PFSK-1 (cell line): ENCODE measurements at regions not wholly inside any gene's neighbourhood (a gene's known extent, or its start where the extent isn't known, plus 50 kb on each side); places are given as distances from the start of the nearest gene placed in this dataset.

Source experiments
- POLR2AphosphoS5 ChIP-seq: IDR thresholded peaks from 2 replicates; pipeline ENCODE4 v1.6.1; 2012; ENCODE audit warnings: low read depth, mild to moderate bottlenecking, control low read depth, low read length, moderate library complexity
- SIN3A ChIP-seq: IDR thresholded peaks from 2 replicates; pipeline ENCODE4 v1.6.1; 2012; ENCODE audit warnings: mild to moderate bottlenecking, low read length, moderate library complexity, borderline replicate concordance; ENCODE audit not compliant: insufficient read depth
- TAF1 ChIP-seq: IDR thresholded peaks from 2 replicates; pipeline ENCODE4 v1.6.1; 2012; ENCODE audit warnings: low read length, control low read depth, borderline replicate concordance; ENCODE audit not compliant: insufficient read depth
- TF ChIP-seq, protein P1 (sequence below), 2 experiments: IDR thresholded peaks; 2 replicates each; pipeline versions ENCODE4 v1.6.1 to v1.8.0; 2011 to 2012; ENCODE audit warnings: low read depth in 2 of 2, low read length in 2 of 2, control low read depth in 1 of 2, inconsistent platforms in 1 of 2, mild to moderate bottlenecking in 1 of 2, moderate library complexity in 1 of 2; ENCODE audit not compliant: insufficient read depth in 1 of 2

DNA sequence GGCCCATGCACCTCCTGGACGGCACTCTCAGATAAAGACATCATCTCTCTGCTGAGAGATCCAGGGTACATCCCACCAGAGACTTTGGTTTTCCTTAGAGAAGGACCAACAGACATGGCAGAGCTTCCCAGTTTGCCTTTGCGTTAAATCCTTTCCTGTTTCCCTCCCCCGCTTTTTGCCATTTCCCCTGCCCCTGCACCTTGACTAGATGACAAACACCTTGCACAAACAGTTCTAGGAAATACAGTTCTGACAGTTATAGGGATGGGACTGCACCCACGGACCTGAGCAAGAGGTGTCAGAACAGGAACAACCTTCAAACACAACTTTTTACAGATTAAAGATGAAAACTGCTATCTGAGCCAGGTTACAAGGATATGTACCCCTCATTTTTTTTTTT, 288.9 kb downstream of the MSX2 start:
- TF ChIP-seq TAF1 (no peak), POLR2AphosphoS5 (no peak), SIN3A (no peak)
- TF ChIP-seq, protein P1, sequence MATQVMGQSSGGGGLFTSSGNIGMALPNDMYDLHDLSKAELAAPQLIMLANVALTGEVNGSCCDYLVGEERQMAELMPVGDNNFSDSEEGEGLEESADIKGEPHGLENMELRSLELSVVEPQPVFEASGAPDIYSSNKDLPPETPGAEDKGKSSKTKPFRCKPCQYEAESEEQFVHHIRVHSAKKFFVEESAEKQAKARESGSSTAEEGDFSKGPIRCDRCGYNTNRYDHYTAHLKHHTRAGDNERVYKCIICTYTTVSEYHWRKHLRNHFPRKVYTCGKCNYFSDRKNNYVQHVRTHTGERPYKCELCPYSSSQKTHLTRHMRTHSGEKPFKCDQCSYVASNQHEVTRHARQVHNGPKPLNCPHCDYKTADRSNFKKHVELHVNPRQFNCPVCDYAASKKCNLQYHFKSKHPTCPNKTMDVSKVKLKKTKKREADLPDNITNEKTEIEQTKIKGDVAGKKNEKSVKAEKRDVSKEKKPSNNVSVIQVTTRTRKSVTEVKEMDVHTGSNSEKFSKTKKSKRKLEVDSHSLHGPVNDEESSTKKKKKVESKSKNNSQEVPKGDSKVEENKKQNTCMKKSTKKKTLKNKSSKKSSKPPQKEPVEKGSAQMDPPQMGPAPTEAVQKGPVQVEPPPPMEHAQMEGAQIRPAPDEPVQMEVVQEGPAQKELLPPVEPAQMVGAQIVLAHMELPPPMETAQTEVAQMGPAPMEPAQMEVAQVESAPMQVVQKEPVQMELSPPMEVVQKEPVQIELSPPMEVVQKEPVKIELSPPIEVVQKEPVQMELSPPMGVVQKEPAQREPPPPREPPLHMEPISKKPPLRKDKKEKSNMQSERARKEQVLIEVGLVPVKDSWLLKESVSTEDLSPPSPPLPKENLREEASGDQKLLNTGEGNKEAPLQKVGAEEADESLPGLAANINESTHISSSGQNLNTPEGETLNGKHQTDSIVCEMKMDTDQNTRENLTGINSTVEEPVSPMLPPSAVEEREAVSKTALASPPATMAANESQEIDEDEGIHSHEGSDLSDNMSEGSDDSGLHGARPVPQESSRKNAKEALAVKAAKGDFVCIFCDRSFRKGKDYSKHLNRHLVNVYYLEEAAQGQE (IDR thresholded peaks at IDR 0.05; ENCODE audit: insufficient read depth in 1 of 2, low read depth in 2 of 2, low read length in 2 of 2): no peak
